BJ (cell line): ENCODE measurements at regions not wholly inside any gene's neighbourhood (a gene's known extent, or its start where the extent isn't known, plus 50 kb on each side); places are given as distances from the start of the nearest gene placed in this dataset.

Experiments
- CTCF ChIA-PET: fragments of 350-600 bp; formaldehyde crosslinking; extraction: SDS; loops from one replicate; lab custom pipeline; 2021; ENCODE audit warnings: antibody characterized with exemption, inconsistent platforms; lab: Yijun Ruan, JAX
- POLR2A ChIA-PET: fragments of 300-600 bp; sonication (Branson Sonifier 250); formaldehyde crosslinking; extraction: SDS; loops from one replicate; lab custom pipeline; 2021; ENCODE audit warnings: antibody characterized with exemption; lab: Charles Lee
- DNase-seq: peaks from one replicate; pipeline ENCODE4 v3.0.0-alpha.2; 2011; ENCODE audit warnings: low read depth
- H3K27me3 ChIP-seq: 2 replicates; pipeline ENCODE4 v1.6.0; 2011; ENCODE audit warnings: low read length; ENCODE audit not compliant: control insufficient read depth, insufficient read depth
- H3K36me3 ChIP-seq: 2 replicates; pipeline ENCODE4 v1.5.1; 2011; ENCODE audit warnings: low read length; ENCODE audit not compliant: control insufficient read depth, insufficient read depth
- H3K4me3 ChIP-seq: 2 replicates; pipeline ENCODE4 v1.5.1; 2011; ENCODE audit warnings: low read depth, mild to moderate bottlenecking, control low read depth, low read length
- TF ChIP-seq, protein P1 (sequence below): IDR thresholded peaks from 2 replicates; pipeline ENCODE4 v1.5.1; 2011; ENCODE audit warnings: low read depth, mild to moderate bottlenecking, control low read depth, inconsistent platforms, low read length, moderate library complexity; ENCODE audit not compliant: insufficient read depth

DNA sequence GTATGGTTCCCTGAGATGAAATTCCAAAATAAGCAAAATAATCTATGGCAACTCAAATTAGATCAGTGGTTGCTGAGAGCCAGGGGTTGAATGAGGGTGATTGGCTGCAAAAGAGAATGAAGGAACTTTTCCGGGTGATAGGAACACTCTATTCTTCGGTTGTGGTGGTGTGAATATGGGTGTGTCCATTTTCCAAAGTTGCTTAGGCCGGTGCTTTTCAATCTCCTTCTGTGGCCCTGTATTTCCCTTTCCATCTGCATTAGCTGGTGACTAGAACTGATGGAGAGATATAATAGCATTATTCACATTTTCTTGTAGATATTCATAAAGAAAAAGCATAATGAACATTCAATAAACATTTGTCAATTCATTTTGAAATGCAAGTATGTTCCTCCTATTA is 382.9 kb downstream of the TFEC start:
- TF ChIP-seq, protein P1, sequence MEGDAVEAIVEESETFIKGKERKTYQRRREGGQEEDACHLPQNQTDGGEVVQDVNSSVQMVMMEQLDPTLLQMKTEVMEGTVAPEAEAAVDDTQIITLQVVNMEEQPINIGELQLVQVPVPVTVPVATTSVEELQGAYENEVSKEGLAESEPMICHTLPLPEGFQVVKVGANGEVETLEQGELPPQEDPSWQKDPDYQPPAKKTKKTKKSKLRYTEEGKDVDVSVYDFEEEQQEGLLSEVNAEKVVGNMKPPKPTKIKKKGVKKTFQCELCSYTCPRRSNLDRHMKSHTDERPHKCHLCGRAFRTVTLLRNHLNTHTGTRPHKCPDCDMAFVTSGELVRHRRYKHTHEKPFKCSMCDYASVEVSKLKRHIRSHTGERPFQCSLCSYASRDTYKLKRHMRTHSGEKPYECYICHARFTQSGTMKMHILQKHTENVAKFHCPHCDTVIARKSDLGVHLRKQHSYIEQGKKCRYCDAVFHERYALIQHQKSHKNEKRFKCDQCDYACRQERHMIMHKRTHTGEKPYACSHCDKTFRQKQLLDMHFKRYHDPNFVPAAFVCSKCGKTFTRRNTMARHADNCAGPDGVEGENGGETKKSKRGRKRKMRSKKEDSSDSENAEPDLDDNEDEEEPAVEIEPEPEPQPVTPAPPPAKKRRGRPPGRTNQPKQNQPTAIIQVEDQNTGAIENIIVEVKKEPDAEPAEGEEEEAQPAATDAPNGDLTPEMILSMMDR = no peak
- ChIA-PET POLR2A (no interaction called here), CTCF (no interaction called here)
- H3K4me3 ChIP-seq = no peak overlapping the region
- DNase-seq = no peak
- H3K27me3 ChIP-seq = no peaks in the 10 kb centered on the region
- no peaks in the 10 kb centered on the region for H3K36me3 ChIP-seq

- CTCF ChIA-PET = no interaction called here
- DNase-seq = no peak
- no peaks in the 10 kb centered on the region for H3K27me3 ChIP-seq
- POLR2A ChIA-PET = no interaction called here
- no peaks in the 10 kb centered on the region for H3K36me3 ChIP-seq
- no peak overlapping the region for H3K4me3 ChIP-seq
- TF ChIP-seq, protein P1 = no peak
These were observed 388.4 kb downstream of the TFEC start for GRCh38 chr7:115642194-115642593.

DNA sequence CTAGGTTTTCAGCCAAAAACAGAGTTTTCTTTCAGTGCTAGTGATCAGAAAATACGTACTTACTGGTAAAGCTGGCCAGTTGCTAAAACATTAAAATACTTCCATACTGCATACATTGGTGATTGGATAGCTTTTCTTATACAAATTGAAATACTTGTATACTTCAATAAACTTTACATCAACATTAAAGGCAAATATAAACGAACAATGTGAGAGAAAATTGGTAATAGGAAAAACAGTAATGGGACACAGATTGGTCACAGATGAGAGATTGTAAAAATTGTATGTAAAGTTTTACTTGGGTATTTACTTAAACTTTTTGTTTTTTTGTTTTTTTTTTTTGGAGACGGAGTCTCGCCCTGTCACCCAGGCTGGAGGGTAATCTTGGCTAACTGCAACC is 391.7 kb downstream of the TFEC start:
- ChIA-PET POLR2A (no interaction called here), CTCF (interaction anchor here (1.0 to 1.4 kb wide), 2 partner anchors 13 to 15 kb away, joined by 3 to 4 read pairs; no protein-coding TSS in a partner anchor)
- no peaks in the 10 kb centered on the region for H3K27me3 ChIP-seq
- H3K4me3 ChIP-seq = no peak overlapping the region
- DNase-seq = no peak
- TF ChIP-seq, protein P1 = no peak
- H3K36me3 ChIP-seq = no peaks in the 10 kb centered on the region

GRCh38 chr7:115637128-115637527 is 393.4 kb downstream of the TFEC start:
- POLR2A ChIA-PET = no interaction called here

DNA sequence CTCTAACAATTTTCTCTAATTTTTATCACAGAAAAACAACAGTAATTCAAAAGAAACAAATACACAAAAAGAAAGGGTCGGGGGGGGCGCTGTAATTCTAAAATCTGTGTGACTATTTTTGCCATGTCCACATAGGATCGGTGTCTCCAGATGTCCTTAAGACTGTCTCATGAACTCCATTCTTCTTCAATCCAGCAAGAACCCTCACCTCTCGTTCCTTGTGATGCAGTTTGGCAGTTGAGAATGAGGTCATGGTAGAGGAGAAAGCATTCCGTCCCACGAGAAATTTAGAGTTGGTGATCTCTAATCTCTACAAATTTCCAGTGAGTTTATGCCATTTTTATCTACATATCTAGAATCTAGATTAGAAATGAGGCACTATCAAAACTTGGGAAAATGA is 394.7 kb downstream of the TFEC start:
- TF ChIP-seq, protein P1 = no peak
- Histone ChIP-seq H3K27me3 (no peaks in the 10 kb centered on the region), H3K4me3 (no peak overlapping the region), H3K36me3 (no peaks in the 10 kb centered on the region)
- CTCF ChIA-PET = no interaction called here
- DNase-seq = no peak
- POLR2A ChIA-PET = interaction anchor here (0.7 kb wide), 1 partner anchor 508 kb away, joined by 7 read pairs; no protein-coding TSS in a partner anchor

More at GRCh38 chr7:115637128-115637527, 393.4 kb downstream of the TFEC start:
- CTCF ChIA-PET = no interaction called here
- TF ChIP-seq, protein P1 = no peak
- H3K4me3 ChIP-seq = no peak overlapping the region
- no peaks in the 10 kb centered on the region for H3K36me3 ChIP-seq
- no peak for DNase-seq
- H3K27me3 ChIP-seq = no peaks in the 10 kb centered on the region
